NCI-H82 (cell line): ENCODE measurements at regions not wholly inside any gene's neighbourhood (a gene's known extent, or its start where the extent isn't known, plus 50 kb on each side); places are given as distances from the start of the nearest gene placed in this dataset.
"Not testable (repeated sequence)": the region's sequence is repeated elsewhere in the genome, so short reads cannot be mapped to it uniquely, and the experiment has no call there.

Source experiments
- DNase-seq: peaks from one replicate; lab custom pipeline; 2025; lab: John Stamatoyannopoulos, UW

GRCh38 chr1:5686925-5687706, 305.1 kb downstream of the NPHP4 start:
- no peak for DNase-seq

DNA sequence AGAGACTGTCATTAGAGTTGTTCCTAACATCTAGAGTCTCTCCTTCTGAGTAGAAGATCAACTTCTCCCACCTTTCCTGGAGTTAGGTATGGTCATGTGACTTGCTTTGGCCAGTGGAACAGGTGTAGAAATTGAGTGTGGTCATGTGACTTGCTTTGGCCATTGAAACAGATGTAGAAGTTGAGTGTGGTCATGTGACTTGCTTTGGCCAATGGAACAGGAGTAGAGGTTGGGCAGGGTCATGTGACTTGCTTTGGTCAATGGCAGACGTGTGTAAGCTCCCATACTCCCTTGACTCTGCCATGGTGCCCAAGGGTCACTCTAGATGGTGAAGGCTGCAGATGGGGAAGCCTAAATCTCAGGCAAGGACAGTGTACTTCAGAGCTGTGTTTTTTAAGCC, 306.0 kb downstream of the NPHP4 start:
- no peak for DNase-seq

- no peak for DNase-seq
Measured at GRCh38 chr1:5685446-5686040, 306.7 kb downstream of the NPHP4 start.

DNA sequence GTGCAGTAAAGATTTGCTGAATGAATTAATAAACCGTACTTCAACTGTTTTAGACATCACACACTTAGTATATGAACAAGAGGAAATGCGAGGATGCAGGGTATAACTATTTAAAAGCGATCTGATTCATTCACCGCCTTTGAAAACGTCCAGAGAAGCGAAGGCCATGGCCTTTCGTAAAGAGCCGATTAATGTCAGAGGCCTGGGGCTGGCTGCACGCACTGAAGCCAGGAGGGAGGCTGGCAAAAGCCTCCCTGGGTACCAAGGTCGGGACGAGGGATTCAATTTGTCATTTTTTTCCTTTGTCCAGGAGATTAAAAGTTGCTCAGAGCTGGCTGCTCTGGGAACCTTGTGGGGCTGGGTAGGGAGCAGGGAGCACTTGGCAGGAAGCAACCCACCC, 307.4 kb downstream of the NPHP4 start:
- DNase-seq, result no peak

DNA sequence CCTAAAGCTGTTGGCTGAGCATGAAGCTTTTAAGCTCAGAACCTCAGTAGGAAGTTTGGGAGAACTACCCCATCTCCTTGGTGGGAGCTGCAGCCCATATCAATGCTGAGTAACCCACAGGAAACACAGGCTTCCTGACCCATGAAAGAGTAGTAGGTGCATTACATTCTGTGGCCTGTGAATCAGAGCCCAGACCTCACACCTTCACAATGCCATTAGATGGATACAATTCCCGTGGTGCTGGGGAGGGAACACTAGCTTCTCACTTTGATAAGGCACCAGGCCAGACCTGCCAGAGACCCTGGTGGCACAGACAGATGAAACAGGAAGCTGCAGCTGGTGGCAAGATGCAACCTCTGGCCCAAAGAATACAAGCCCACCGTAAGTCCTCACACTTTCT, 308.8 kb downstream of the NPHP4 start:
- DNase-seq, result no peak

GRCh38 chr1:5682626-5683225, 309.5 kb downstream of the NPHP4 start:
- DNase-seq, result no peak

- no peak for DNase-seq
Measured at GRCh38 chr1:5681654-5682053, 310.6 kb downstream of the NPHP4 start.

- no peak for DNase-seq
Measured at GRCh38 chr1:5680600-5680999, 311.6 kb downstream of the NPHP4 start.

DNA sequence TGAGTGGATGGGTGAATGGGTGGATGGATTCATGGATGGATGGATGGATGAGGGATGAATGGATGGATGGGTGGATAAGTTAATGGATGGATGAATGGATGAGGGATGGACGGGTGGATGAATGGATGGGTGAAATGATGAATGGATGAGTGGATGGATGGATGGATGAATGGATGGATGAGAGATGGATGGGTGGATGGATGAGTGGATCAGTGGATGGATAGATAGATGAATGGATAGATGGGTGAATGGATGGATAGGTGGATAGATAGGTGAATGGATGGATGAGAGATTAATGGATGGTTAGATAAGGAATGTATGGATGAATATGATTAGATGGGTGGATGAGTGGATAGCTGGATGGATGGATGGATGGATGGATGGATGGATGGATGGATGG, 313.5 kb downstream of the NPHP4 start:
- DNase-seq, result no peak

DNA sequence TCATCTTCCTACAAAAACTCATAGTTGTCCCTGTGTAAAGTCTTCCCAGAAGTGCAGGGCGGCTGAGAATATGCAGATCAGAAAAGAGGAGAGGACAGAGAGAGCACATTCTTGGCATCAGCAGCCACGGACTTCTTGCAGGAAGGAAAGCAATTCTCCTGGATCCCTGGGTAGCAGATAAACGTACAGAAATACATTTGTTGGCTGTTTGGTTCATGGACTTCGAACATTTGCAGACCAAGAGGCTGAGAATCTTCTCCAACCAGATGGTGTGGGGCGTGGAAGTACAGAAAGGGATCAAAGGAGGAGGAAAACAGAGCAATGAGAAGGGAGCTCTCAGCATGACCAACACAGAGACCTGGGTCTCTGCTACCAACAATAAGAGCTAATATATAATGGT, 319.9 kb downstream of the NPHP4 start:
- not testable (repeated sequence) for DNase-seq

DNA sequence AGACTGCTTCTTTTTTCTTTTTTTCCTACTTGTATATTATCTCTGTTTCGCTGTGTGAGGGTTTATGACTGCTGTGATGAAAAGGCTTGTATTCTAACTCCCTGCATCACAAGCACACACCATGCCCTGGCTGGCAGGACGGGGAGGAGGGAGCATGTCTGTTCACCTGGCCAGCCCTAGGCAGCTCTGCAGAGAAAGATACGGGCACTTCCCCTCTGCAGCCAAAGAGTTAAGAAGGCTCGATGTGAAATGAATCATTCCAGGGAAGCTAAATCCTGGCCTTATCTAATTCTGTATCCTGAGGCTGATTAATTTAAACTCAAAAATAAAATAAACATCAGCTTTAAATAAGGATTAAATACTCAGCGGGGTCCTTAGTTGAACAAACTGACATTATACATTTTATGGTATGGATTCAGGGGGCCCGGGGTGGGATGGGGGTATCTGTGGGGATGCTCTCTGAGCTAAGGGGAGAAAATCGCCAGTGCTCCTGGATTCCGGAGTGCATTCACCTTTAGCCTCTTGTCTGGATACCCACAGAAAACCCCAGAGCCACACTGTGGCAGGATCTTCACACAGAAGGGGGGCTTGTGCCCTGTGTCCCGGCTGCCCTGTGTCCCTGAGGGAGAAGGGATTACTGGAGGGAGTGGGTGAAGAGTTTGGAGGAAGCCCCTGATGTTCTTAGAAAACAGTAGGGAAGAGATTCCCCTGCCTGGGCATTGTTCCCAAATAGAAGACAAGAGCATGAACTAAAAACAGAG, 321.5 kb downstream of the NPHP4 start:
- DNase-seq, result no peak

DNA sequence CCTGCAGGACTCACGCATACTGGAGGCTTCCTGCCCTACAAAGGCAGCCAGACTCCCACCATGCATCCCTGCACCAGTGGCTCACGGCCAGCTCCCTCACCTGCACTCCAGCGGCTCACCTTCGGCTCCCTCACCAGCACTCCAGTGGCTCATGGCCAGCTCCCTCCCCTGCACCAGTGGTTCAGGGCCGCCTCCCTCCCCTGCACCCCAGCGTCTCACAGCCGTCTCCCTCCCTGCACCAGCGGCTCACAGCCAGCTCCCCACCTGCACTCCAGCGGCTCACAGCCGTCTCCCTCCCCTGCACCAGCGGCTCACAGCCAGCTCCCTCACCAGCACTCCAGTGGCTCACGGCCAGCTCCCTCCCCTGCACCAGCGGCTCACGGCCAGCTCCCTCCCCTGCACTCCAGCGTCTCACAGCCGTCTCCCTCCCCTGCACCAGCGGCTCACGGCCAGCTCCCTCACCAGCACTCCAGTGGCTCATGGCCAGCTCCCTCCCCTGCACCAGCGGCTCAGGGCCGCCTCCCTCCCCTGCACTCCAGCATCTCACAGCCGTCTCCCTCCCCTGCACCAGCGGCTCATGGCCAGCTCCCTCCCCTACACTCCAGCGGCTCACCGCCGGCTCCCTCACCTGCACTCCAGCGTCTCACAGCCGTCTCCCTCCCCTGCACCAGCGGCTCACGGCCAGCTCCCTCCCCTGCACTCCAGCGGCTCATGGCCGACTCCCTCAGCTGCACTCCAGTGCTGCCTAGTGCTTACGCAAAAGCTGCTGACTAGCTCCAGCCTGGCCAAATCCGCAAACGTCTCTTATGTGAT, 324.5 kb downstream of the NPHP4 start:
- no peak for DNase-seq

DNA sequence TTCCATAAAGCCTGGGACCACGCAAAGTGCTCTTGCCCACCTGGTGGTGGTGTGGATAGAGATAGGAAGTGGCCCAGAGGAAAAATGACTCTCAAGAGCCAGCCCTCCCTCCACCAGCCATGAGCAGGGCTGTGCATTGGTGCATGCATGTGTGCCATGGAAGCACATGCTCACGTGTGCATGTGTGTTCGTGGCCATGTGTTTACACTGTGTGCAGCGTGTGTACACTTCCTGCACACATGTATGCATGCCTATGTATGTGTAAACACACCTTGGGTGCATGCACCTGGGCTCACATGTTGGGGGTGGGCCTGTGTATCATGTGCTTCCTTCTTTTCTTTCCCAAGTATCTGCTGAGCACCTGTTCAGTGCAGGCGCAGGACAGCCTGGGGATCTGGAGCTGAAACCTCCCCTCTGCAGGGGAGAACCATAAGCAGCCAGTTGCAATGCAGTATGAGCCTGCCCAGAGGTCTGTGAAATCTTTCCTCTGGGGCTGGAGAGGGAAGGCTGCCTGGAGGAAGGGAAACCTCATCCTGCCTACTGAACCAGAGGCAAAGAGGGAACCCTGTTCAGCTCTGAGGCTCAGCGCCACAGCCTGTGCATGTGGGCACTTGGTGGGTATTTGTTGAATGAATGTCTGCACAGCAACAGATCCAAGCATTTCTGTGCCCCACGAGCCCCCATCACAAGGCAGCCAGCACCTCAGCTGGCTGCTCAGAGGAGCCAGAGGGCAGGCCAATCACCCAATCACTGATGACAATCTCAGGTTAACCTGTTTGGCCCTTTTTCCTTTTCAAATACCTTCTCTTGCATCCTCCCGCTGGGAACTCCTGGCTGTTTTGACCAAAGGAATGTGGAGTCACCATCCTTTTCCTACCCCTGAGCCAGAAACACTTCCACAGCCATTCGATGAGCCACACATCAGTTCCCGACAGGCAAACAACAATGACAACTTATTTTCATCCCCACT, 327.0 kb downstream of the NPHP4 start:
- no peak for DNase-seq

DNA sequence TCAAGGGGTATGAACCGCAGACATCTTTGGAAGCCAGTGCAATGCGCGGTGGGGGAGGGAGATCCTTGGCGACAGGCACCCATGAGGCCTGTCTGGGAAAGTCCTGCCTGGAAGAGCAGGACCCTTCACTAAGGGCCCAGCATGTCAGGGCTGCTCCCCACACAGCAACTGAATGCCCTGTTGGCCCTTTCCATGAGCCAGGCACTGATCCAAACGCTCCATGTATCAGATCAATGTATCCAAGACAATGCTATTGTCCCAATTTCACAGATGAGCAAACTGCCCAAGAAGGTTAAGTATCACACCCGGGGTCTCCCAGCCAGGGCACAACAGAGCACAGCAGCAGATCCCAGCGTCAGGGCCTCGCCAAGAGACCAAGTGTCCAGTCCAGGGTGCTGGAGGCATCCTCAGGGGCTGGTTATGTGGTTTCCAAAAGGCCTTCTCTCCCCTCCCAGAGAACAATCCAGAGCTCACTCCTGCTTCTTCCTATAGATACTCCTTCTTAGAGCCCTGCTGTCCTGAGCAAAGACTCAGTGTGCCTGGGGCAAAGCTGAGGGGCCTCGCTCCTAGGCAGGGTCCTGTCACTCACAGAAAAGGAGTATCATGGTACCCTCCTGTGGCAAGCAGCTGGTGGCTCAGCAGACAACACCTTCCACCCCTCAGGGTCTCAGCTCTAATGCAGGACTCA, 328.0 kb downstream of the NPHP4 start:
- DNase-seq, result no peak

GRCh38 chr1:5662744-5663126, 329.5 kb downstream of the NPHP4 start:
- DNase-seq, result no peak

- no peak for DNase-seq
Measured at GRCh38 chr1:5662086-5662743, 330.0 kb downstream of the NPHP4 start.

DNA sequence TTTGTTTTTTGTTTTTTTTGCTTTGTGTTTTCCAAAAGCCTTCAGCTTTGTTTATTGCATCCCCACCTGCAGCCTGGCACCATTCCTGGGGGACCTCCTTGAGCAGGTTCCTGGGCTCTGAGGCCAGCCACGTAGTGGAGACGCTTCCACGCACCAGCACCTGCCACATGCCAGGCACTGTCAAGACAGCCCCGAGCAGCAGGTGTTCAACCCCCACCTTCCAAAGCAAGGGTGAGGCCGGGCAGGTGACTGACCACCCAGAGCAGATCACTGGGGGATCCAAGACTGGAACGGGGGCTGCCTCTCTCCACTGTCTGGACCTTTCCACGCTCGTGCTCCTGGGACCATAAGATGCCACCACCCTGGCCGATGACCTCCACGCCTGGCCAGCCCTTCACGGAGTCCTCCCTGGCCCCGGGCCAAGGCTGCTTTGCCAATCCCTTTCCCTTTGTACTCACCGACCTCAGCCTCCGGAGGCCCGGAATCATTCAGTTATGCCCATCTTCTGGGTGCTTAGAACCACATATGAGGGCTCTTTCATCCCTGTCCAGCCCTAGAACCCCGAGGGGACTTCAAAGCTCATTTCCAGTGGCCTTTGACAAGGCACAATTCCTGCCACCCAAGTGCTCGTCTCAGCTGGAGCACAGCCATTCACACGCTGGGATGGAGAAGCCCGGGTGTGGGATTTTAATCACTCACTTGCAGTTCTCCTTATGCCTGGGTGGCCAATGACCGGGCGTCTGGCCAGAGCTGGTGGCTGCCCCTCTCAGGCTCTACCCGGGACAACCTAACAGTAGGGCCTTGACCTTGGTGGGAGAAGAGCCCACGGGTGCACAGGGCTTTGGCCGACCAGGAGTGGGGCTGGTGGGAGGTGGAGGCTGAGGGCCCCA, 330.8 kb downstream of the NPHP4 start:
- DNase-seq, result no peak

DNA sequence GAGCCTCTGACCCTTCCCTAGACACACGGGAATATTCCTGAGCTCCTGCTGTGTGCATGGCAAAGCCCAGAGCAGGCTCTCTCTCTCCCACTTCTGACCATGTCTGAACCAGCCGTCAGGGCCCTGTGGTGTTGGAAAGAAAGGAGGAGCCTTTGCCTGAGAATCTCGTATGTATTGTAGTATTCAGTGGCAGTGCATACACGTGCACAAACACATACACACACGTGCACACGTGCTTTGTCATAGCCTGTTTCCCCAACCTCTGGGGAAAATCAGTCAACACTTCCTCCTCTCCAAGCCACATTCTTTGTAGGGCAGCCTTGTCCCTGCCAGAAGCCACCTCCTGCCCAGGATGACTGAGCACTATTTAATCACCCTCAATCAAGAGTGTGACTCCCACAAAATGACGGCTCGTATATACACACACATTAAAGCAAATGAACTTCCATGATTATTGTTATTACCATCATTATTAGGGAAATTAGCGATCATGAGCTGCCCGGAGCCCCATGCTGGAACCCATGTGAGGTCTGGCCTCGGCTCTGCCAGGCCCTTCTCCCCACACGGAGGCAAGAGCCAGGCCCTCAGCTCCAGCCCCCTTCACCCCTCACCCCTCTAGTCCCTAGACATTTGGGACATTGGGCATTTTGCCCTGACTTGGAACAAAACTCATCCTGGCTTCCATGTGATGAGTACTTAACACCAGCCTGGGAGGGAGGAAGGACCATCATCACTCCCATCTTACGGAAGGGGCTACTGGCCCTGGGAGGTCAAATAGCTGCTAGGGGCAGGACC, 331.9 kb downstream of the NPHP4 start:
- no peak for DNase-seq
